ENCODE measurements at regions not wholly inside any gene's neighbourhood (a gene's known extent, or its start where the extent isn't known, plus 50 kb on each side); places are given as distances from the start of the nearest gene placed in this dataset.

GRCh38 chr6:97668716-97669115 is 385.7 kb upstream of the MMS22L start:
- no TSS peak for BruUV-seq (replicated peaks)
- peak overlapping the region; percentile 69 for H3K4me2 ChIP-seq (ENCODE audit: control insufficient read depth, insufficient read depth)

More at GRCh38 chr6:97668716-97669115, 385.7 kb upstream of the MMS22L start:
- Histone ChIP-seq H3K79me2 (ENCODE audit: control insufficient read depth, insufficient read depth, low read length) (no peaks in the 10 kb centered on the region), H3K4me1 (ENCODE audit: control insufficient read depth, insufficient read depth, low read length) (peaks cover 6% of the 10 kb centered on the region), H3K9ac (ENCODE audit: control insufficient read depth, insufficient read depth, low read length) (no peak overlapping the region; the same call in 1 of the 2 replicates), H3K36me3 (ENCODE audit: control insufficient read depth in 2 of 2, insufficient read depth in 2 of 2, low read length in 1 of 2) (no peaks in the 10 kb centered on the region), H3K27ac (ENCODE audit: control insufficient read depth, insufficient read depth) (no peak overlapping the region), H3K9me3 (replicated peaks; ENCODE audit: control insufficient read depth, insufficient read depth, low read length) (no peaks in the 10 kb centered on the region), H4K20me1 (ENCODE audit: control insufficient read depth, insufficient read depth) (no peaks in the 10 kb centered on the region), H2AFZ (ENCODE audit: control insufficient read depth, low read depth, low read length) (peak overlapping the region; percentile 4; the same call in 1 of the 2 replicates), H3K27me3 (replicated peaks in 1 of 2; ENCODE audit: control insufficient read depth in 2 of 2, insufficient read depth in 2 of 2, low read length in 1 of 2) (peaks cover 0 to under 1% of the 10 kb centered on the region in 2 experiments; a peak in 1 of 4 replicates), H3K4me3 (peak overlapping the region; percentile 52)
- TF ChIP-seq ZBTB11 (CRISPR knock-in tag; IDR thresholded peaks at IDR 0.05) (no peak), FOXM1 (IDR thresholded peaks at IDR 0.05; ENCODE audit: low read depth, low read length) (no peak), RUNX3 (IDR thresholded peaks at IDR 0.05; ENCODE audit: low read length) (0 out of 2 replicates have a peak, but pooled peaks have one; percentile 13), RAD51 (IDR thresholded peaks at IDR 0.05) (no peak), TCF7 (IDR thresholded peaks at IDR 0.05; ENCODE audit: borderline replicate concordance) (0 out of 2 replicates have a peak, but pooled peaks have one; percentile 16), HCFC1 (IDR thresholded peaks at IDR 0.05; ENCODE audit: low read length) (no peak), PAX5 (IDR thresholded peaks at IDR 0.05; ENCODE audit: borderline replicate concordance, low read depth, low read length) (peak; percentile 11; the same call in 1 of the 2 replicates), PBX3 (IDR thresholded peaks at IDR 0.05; ENCODE audit: insufficient replicate concordance, low read depth, low read length) (peak; percentile 57), BCL3 (IDR thresholded peaks at IDR 0.05; ENCODE audit: borderline replicate concordance, insufficient read depth, low read depth, low read length, poor library complexity, severe bottlenecking) (no peak), ATF2 (IDR thresholded peaks at IDR 0.05; ENCODE audit: low read length) (peak; percentile 34; the same call in 1 of the 2 replicates), SIX5 (IDR thresholded peaks at IDR 0.05; ENCODE audit: low read depth, low read length, severe bottlenecking) (no peak), SMAD1 (IDR thresholded peaks at IDR 0.05; ENCODE audit: low read depth, partially characterized antibody) (no peak)
- intact Hi-C loops (cut with micrococcal nuclease; ENCODE audit: unreplicated experiment) = no loop called here
- WGBS (ENCODE audit: insufficient coverage, insufficient replicate concordance, low lambda C conversion rate, missing lambda C conversion rate) = under 1% methylated on average over 8 of the region's 11 CpGs
- FAIRE-seq = peak; percentile 83
- ChIA-PET POLR2A (no interaction called here), CTCF (interaction anchor here (0.6 to 1.5 kb wide), 5 partner anchors 16 to 761 kb away, joined by 3 to 6 read pairs (median 3); no protein-coding TSS in a partner anchor), RAD21 (ENCODE audit: unreplicated experiment) (no interaction called here), SMC1A (ENCODE audit: uncharacterized antibody, unreplicated experiment) (interaction anchor here (1.0 kb wide), 2 partner anchors 37 to 152 kb away, joined by 3 to 4 read pairs; no protein-coding TSS in a partner anchor)
- peak; percentile 12 for DNase-seq (ENCODE audit: low read depth, low spot score)
- in situ Hi-C loops (cut with MboI) = no loop called here
- ATAC-seq = peak; percentile 76

All from GM12878 (cell line).